HG02973 (cell line): ENCODE measurements at regions not wholly inside any gene's neighbourhood (a gene's known extent, or its start where the extent isn't known, plus 50 kb on each side); places are given as distances from the start of the nearest gene placed in this dataset.

ENCODE experiments used
- ATAC-seq: cut with Tn5 transposase; IDR thresholded peaks from one replicate; pipeline ENCODE4 v1.9.1; 2021; ENCODE audit warnings: moderate library complexity; ENCODE audit not compliant: unreplicated experiment

DNA sequence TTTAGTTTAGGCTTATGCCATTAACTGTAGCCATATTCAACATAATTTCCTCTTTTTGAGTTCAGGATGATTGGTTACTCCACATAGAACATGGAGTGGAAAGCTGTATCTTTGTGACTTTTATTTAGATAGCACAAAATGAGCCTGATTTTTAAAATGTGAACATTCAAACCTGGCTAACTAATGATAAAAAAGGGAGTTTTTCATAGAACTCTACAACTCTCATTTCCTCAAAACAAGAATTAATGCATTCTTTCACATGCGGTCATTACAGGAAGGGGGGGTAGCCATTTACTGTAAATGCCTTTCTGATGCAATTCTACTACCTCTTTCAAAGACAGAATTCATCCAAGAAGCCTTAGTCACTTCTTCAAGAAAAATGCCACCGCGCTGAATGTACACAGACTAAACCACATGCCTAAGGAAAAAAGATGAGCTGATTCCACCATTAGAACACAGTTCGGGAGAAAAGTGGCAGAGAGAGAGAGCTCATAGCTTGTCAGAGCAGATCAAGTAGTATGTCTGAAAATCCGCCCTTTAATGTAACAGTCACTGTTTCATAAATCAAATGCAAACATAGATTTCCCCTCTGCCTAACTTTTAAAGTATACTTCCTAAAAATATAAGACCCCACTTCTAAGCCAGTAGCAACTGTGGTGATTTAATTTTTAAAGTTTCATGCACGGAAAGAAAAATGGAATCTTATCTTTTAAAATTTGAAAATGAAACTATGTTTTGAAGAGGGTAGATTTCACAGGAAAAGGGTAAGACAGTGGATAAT is 226.4 kb upstream of the KLF14 start:
- ATAC-seq, result no peak

DNA sequence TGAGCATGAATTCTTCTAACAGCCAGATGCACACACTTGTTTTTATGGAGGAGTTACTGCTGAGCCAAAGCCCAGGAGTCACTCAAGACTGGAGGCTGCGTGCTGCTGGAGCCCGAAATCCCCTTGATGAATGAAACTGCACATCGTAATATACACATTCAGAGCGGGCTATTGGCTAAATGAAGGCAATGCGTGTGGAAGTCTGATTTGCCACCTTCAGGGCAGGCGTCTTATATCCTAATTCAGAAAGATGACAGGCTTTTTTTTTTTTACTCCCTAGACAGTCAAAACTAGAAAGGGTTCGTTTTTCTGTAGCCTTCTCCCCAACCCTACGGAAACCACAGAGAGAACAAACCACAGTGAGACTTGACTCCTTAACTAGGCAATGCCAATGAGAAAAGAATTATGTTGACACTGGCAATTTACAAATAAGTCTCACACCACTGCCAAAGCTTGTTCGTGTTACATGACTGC is 227.2 kb upstream of the KLF14 start:
- ATAC-seq, result peak; percentile 63

DNA sequence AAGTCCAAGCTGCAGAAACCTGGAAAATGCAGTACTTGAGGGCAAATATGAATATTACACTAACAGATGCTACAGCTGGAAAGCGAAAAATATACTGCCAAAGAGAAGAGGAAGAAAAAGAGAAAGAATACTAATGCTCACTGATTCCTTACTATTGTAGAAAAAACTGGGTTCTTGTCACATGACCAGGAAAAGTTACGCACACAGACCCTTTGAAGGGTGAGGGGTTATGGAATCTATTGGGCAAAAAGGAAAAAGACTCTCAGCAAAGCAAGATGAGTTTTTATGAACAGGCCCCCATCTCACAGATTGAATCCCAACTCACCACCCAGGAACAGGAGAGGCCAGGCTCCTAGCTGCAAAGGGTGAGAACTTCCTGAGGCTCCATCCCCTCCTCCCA is 228.1 kb upstream of the KLF14 start:
- ATAC-seq, result no peak

DNA sequence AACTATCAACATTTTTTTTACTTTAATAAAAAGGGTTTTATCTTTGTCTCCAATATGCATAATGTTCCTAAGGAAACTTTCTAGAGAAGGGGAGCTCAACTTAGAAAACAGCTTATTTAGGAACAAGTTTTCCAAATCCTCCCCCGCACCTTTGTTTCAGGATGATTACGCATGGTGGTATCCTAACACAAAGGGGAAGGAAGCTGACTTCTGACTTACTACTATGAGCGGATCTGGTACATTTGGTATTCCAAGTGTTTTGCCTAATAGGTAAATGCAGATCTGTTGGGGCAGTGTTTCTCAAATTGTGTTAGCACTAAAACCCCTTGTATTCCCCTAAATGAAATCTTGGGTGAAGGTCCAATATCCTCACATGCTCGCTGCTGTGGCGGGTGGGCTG is 229.3 kb upstream of the KLF14 start:
- ATAC-seq, result no peak

DNA sequence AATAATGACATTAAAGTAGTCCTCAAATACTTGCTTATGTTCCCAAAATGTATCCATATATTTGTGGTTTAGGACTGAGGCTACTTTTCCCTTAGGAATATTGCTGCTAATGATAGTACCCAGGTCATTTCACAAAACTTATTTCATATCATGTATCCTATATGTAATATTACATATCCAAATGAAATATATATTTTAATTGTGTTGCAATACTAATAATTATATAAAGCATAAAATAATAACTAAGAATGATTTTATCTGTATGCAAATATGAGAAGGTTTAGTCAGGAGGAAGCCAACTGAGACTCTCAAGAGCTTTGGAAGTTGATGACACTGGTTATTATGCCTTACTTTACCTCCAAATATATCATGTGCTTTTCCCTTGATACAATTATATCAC is 231.5 kb upstream of the KLF14 start:
- ATAC-seq, result no peak

DNA sequence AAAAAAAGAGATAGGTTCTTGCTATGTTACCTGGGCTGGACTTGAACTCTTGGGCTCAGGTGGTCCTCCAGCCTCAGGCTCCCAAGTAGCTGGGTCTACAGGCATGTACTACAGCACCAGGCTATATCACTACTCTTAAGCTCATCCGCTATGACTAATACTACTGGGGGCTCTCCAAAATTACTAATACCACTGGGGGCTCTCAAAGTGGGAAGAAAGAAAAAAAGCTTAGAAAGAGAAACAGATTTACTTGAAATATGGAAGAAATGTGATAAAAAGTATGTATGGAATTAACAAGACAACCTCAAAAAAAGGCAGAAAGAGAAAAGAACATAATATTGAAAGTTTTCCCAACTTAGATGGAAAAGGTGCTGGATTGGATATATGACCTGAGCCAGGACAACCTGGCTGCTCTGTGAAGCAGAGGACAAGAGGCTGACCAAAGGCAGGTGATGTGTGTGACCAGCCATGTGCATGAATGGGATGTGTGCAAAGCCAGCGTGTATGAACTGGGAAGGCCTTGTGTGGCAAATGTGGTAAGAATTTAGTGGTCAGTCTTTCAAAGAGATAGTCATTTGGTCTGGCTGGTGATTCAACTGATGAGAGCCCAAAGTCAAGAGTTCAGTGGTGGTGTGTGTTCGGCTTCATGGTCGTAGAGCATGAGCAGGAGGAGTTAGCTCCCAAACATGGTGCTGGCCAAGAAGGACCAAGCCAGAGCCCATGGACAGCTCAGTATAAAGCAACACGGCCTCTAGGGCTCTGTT is 232.4 kb upstream of the KLF14 start:
- ATAC-seq, result peak; percentile 68

DNA sequence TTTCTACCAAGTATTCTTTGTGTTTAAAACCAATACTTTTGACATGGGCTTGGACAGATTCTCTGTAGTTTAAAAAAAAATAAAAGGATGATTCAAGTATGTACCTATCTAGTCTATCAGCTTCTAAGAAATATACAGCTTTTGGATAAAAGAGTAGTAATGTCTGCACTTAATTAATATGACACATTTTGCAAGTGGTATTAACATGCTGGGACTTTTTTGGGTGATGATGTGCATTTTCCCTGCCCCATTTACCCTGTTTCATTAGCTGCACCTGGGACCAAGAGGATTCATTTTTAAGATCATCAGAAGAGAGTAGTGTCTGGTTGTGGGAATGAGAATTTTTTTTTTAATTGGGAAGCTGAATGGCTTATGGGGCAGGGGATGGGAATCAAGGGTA is 236.2 kb upstream of the KLF14 start:
- ATAC-seq, result no peak

DNA sequence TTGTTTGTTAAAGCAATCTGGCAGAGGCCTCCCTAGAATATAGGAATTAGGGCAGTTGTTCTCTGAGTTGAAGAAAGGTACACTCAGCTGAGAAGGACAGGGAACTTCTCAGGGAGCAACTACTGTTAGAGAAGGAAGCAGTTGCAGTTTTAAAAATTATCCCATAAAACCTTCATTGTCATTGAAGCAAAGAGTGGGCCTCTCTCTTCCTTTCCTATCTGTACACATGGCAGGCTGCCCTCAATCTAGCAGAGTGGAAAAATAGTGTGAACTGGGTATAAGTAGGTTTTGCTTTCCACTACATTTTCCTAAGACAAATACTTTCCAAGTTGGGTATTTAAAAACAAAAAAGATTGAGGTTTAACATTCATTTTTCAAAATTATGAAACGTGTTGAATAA is 236.7 kb upstream of the KLF14 start:
- no peak for ATAC-seq

DNA sequence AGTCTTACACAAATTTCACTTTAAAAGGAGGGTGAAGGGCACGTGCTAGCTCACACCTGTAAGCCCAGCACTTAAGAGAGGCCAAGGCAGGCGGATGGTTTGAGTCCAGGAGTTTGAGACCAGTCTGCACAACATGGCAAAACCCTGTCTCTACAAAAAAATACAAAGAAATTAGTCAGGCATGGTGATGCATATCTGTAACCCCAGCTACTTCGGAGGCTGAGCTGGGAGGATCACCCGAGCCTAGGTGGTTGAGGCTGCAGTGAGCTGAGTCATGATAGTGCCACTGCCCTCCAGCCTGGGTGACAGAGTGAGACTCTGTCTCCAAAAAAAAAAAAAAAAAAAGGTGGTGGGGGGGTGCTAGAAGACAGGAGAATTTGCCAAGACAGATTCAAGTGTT is 237.3 kb upstream of the KLF14 start:
- ATAC-seq, result no peak

DNA sequence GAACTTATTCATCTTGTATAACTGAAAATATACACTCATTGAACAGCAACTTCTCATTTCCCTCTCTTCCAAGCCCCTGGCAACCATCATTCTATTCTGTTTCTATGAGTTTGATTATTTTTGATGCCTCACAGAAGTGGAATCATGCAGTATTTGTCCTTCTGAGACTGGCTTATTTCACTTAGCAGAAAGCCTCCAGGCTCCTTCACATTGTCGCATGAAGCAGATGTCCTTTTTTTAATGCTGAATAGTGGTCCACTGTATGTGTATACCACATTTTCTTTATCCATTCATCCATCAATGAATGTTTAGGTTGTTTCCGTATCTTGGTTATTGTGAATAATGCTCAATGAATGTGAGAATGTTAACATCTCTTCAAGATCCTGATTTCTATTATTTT is 238.2 kb upstream of the KLF14 start:
- ATAC-seq, result no peak

DNA sequence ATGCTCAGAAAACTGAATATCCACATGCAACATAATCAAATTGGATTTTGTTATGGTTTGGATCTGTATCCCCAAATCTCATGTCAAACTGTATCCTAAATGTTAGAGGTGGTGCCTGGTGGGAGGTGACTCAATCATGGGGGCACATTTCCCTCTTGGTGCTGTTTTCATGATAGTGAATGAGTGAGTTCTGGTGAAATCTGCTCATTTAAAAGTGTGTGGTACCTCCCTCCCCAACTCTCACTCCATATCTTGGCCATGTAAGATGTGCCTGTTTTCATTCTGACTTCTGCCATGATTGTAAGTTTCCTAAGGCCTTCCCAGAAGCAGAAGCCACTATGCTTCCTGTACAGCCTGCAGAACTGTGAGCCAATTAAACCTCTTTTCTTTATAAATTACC is 239.6 kb upstream of the KLF14 start:
- ATAC-seq, result no peak

DNA sequence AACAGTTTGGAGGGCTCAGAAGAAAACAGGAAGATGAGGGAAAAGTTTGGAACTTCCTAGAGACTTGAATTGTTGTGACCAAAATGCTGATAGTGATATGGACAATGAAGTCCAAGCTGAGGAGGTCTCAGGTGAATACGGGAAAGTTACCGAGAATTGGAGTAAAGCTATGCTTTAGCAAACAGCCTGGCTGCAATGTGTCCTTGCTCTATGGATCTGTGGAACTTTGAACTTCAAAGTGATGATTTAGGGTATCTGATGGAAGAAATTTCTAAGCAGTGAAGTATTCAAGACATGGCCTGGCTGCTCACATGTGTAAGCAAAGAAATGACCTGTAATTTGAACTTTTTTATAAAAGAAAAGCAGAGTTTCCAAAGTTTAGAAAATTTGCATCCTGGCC is 240.2 kb upstream of the KLF14 start:
- ATAC-seq, result no peak

DNA sequence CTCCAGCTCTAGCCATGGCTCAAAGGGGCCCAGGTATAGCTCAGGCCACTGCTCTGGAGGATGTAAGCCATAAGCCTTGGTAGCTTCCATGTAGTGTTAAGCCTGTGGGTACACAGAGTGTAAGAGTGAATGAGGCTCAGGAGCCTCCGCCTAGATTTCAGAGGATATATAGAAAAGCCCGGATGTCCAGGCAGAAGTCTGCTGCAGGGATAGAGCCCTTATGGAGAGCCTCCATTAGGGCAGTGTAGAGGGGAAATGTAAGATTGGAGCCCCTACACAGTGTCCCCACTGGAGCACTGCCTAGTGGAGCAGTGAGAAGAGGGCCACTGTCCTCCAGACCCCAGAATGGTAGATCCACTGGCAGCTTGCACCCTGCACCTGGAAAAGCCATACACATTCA is 240.8 kb upstream of the KLF14 start:
- ATAC-seq, result no peak

DNA sequence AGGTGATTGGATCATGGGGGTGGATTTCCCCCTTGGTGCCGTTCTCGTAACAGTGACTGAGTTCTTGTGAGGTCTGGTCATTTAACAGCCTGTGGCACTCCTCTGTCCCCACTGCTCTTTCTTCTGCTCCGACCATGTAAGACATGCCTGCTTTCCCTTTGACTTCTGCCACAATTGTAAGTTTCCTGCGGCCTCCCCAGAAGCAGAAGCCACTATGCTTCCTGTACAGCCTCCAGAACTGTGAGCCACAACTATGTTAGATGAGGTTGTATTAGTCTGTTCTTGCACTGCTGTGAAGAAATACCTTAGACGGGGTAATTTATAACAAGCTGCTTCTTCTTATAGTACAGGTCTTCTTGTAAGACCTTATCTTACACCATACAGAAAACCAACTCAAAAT is 241.7 kb upstream of the KLF14 start:
- no peak for ATAC-seq

DNA sequence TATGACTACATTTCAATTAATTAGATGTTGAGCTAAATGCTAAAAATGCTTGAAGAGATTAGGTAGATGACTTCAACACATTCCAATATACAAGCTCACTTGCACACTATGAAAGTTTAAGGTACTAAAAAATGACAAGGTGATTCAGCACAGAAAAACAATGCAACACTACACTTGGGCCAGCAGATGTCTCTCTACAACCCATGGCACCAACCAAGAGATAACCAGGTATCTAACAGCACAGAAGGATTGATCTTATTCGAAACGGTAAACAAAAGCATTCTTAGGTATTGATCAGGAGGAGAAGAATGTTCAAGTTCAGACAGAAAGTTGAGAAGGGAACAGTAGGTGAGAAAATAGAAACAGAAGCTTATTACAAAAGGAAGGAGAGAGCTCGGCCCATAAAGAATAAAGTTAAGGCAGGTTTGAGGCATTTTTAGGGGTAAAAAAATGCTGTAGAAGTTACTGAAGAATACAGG is 248.2 kb upstream of the KLF14 start:
- no peak for ATAC-seq

DNA sequence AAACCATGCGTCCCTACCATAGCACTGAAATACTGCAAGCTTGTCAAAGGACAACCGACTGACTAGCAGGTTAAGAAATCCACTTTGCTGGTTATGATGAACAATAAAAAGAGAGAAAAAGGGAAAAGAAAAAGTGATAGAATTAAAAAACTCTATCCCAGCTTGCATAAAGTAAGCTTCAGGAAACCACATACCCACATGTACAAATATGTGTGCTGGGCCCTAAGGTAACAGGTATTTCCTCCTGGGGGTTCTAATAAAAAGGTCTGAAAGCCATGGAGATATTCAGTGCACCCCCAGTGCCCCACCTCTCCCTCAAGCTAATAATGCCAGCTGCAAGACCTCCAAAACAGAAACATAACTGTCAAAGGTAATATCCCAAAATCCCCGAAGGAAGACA is 248.6 kb upstream of the KLF14 start:
- no peak for ATAC-seq

DNA sequence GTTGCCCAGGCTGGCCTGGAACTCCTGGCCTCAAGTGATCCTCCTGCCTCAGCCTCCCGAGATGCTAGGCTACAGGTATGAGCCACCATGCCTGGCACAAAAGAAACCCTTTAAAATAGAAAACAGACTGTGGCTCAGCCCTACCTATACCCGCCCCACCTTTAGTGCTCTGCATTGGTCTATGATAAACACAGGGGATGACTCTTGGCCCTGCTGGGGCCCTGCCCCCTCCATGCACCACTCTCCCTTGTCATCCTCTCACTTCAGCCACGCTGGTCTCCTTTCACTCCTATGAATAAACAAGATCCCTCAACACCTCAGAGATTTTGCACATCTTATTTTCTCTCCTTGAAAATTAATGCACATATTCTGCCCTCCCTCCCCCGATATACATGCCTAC is 251.4 kb upstream of the KLF14 start:
- ATAC-seq, result no peak

DNA sequence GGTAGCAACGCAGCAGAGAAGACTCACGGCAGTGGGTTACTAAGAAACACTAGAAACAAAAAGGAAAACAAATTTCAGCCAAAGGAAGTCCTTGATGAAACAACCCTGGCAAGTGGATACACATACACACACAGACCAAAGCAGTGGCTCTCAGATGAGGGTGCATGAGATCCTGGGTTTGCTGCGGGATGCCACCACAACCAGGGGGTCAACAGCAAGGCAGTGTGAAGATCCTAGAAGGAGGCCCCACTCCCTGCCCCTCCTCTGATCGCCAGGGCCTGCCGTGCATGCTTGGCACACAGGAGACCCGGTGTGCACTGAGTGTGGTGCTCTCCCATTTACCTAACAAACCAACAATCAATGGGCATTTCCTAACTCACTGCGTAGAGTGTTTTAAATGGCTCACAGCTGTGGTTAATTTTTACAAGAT is 252.3 kb upstream of the KLF14 start:
- no peak for ATAC-seq

DNA sequence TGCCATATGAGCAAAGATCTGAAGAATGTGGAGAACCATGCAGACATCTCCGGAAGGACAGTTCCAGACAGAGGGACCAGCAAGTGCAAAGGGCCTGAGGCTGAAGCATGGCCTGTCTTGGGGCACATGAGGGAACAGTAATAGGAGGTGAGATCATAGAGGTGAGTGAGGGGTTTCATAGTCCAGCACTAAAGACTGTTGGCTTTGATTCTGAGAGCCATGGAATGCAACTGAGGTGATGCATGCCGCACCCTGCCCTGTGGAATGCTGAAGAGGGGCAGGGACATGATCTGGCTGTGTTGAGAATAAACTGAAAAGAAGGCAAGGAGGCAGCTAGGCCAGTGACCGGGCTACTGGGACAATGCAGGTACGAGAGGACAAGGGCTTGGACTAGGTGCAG is 253.1 kb upstream of the KLF14 start:
- no peak for ATAC-seq

DNA sequence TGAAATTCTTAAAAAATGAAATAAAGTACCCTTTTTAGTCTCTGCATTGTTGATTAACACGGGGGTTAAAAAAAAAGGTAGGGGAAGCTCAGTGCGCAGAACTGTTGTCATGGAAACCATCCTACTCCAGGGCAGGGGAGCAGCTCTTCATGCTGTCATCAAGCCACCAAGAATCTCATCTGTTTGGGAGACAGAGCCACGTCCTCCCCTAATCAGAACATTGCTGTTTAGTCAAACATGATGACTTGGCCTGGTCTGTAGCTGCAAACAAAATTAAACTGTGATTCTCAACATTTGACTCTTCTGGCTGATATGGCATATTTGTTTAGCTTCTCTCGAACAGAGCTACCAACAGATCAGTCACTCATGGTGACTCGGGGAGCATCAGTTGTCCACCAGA is 254.4 kb upstream of the KLF14 start:
- ATAC-seq, result no peak

DNA sequence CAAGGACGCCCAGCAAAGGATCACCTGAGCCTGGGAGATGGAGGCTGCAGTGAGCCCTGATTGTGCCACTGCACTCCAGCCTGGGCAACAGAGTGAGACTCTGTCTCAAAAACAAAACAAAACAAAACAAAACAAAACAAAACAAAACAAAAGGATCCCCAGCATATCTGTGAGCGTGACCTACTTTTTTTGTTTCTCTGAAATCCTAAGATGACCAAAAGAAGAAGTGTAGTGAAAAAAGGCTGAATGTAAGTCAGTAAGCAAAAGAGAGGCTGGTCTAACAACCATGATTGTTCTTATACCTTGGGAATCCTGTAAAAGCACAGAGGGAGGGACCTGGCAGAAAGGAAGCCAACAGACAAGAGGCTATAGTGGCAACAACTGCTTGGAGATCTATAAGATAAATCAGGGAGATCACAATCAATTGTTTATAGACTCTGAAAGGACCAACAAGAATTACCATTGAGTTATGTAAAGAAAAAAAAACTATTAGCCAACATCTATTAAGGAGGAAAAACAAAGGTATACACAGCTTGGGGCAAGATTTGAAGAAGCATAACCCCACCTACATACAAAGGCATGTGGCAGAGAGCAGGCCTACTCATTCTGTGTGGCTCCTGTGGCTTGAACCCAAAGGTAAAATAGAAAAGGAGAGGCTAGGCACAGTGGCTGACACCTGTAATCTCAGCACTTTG is 255.2 kb upstream of the KLF14 start:
- no peak for ATAC-seq
